HT1080 (cell line): ENCODE measurements at regions not wholly inside any gene's neighbourhood (a gene's known extent, or its start where the extent isn't known, plus 50 kb on each side); places are given as distances from the start of the nearest gene placed in this dataset.

ENCODE experiments used
- DNase-seq: peaks from one replicate; pipeline ENCODE4 v3.0.0-alpha.2; 2015; ENCODE audit warnings: low read depth

DNA sequence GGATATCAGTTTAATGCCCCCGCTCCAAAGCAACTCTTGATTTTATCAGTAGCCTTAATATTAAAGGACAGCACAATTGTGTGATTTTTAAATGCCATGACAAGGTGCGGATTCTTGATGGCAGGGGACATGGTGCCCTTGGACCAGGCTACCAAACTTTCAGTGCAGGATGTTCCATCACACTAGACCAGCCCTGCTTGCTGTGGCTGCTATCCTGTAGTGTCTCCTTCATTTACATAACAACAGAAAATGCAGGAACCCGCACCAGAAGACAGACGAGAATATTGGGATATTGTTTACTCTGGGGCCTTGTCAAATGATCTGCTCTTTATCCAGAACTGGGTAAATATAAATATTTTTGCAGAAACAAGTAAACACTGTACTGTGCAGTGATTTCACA, 229.3 kb upstream of the PKN2 start:
- no peak for DNase-seq

- DNase-seq = no peak
Measured at GRCh38 chr1:88455621-88456256, 228.3 kb upstream of the PKN2 start.

DNA sequence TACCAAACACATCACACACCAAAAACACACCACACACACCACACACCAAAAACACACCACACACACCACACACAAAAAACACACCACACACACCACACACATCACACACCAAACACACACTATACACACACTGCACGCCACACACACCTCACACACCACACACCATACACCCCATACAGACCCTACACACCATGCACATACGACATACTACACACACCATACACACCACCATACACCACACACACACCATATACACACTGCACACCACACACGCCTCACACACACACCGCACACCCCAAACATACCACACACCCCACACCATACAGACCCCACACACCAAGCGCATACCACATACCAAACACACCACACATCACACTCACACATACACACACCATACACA, 226.9 kb upstream of the PKN2 start:
- DNase-seq = no peak

DNA sequence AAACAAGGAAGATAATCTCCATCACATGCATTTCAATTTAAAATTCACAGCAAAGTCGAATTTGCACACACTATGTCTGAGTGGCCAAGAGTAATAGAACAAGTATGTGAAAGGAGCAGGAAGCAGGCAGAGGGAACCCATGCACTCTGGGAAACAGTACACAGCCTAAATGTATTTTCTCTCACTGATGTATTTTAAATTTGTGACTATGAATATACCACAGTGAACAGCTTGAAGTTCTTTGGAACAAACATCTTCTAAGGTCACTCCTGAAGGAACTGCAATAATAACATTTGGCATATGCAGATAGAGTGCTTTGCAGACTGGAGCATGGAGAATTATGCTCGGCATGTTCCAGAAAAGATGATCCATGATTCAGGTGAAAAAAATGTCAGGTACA, 223.1 kb upstream of the PKN2 start:
- no peak for DNase-seq

DNA sequence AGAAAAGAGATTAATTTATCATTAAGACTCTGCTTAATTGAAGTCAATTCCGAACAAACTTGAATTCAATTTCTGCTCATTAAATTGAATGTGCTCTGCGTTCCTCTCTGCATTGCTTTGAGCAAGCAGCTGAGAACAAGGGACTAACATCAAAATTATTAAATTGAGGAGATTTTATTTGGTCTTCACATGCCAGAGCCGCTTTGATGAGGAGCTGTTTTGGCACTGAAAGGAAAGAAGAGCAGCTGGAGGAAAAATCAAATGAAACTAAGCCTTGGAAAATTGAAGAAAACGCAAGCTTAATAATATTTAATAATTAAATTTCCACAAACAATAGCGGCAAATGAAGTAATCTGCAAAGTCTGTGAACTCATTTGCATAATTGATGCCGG, 222.0 kb upstream of the PKN2 start:
- DNase-seq = no peak

GRCh38 chr1:88462488-88463261, 221.4 kb upstream of the PKN2 start:
- DNase-seq = no peak

GRCh38 chr1:88463401-88463985, 220.6 kb upstream of the PKN2 start:
- DNase-seq = no peak

- no peak for DNase-seq
Measured at GRCh38 chr1:88466011-88466410, 218.1 kb upstream of the PKN2 start.

- no peak for DNase-seq
Measured at GRCh38 chr1:88466899-88467580, 217.0 kb upstream of the PKN2 start.

DNA sequence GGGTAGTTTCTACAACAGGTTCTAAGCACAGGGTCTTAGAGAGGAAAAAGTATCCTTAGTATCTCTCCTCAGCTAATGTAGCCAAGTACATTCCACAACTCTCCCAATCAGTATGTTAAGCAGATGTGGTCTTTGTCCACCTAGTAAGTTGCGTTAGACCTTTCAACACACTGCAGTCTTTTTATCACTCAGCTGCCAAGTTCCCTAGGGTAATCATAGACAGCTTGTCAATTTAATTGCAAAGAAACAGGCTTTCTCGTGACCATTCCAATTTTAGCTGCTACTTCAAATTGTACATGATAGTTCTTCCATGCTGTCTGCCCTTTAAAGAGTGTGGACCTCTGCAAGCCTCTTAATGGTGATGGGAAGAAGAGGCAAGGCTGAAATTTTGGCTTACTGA, 211.8 kb upstream of the PKN2 start:
- no peak for DNase-seq

- no peak for DNase-seq
Measured at GRCh38 chr1:88472714-88473113, 211.4 kb upstream of the PKN2 start.

DNA sequence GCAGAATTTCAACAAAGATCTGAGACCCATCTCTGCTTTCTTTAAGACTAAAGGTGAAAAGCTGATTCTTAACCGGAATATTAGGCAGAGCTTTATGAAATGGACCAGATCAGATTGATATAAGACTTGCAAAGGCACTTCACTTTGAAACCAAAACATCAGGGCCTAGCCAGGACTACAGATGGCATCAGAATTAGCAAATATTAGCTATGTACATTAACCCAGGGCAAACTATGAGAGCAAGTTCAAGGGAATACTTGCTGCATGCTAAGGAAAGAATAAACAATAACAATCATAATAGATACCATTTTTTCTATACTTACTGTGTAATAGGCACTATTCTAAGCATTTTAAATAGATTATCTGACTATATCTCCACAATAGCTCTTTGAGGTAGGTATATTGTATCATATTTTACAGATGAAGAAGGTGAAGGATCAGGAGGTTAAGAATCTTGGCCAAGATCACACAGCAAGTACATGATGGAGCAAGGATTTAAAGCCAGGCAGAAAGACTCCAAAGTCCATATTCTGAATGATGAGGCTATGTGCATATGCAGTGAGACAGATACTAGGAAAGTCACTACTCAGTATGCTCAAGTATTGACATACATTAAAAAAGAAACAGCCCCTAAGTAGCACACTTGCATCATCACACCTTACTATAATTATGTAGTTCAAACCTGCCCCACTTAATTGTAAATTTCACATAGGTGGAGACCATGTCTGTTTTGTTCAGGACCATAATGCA, 209.3 kb upstream of the PKN2 start:
- no peak for DNase-seq

DNA sequence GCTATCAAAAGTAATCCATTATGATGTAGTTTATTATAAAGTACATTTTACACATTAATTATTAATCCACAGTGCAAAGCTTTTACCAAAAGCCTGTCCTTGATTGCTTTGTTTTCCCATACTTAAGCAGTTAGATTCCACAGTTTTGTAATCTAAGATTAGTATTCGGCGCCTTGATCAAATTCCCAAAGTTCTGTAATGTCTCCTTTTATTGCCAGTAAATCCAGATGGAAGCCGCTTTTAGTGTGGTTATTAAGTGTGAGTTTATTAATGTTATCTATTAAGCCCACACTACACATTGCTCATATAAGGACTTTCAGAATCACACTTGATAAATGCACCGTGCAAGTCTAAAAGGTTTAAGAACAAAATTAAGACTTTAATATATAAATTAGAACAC, 199.2 kb upstream of the PKN2 start:
- DNase-seq = no peak

- DNase-seq = peak; percentile 29
Measured at GRCh38 chr1:88488237-88488636, 195.8 kb upstream of the PKN2 start.

DNA sequence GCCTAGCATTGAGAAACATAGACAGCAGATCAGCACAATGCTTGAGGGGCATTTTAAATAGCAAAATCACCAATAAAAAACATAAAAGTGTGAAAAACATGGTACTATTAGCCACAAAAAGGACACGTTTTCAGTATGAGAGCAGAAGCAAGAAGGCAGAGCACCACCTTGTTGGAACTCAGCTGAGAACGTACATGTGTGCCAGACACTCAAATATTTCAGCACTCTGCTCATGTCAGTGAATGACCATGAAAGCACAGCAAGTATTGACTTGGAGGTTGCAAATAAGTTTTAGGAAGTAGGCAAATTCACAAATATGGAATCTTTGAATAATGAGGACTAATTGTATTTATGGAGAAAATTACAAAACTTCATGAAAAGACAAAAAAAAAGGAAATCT, 193.4 kb upstream of the PKN2 start:
- no peak for DNase-seq

DNA sequence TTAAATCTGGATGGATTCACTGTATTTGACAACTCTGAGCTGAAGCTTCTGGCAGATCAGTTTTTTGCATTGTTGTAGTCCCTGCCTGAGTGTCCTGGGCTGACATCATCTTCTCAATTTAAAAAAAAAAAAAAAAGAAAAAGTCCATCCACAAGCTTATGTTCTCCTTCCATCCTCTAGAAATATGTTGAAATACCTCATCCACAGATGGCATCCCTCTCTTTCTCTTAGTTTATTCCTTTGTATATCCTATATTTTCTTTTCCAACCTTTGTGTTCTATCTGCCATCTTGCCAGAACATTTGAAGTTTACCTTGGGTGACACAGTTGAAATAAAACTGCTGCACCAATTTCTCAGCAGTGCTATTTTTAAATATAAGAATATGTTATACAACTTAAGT, 184.4 kb upstream of the PKN2 start:
- DNase-seq = no peak

DNA sequence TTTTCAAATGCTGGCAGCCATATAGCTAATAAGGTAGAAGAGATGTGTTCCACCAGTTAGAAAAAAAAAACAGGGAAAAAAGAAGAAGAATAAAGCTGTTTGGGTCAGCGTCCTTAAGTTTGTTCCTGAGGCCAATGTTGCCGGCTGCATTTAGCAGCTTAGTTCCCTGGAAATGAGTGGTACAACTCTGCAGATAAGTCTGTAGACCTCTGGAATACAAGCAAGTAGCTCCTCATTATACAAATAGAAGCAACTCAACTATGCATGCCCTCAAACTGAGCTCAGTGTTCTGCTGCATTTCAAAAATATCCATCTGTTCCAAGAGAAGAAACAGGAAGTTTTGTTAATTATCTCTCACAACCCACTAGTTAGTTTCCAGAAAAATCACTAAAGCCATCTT, 181.2 kb upstream of the PKN2 start:
- no peak for DNase-seq

DNA sequence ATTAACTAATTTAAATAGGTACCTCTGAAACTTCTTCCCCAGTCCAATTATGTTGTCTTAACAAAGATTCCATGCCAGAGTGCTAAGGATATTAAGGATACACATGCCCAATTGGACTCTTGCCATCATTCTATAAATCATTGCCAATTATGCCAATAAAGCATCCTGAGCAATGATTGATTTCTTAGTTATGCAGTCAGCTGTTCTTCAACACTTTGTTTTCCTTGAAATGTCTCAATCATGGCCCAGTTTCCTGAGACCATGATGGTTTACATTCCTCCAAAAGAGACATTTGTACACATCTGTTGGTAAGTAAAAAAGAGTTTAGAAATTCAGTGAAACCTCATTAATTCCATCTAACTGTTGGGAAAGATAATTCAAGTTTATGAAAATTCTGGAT, 180.4 kb upstream of the PKN2 start:
- no peak for DNase-seq

- no peak for DNase-seq
Measured at GRCh38 chr1:88504601-88505000, 179.5 kb upstream of the PKN2 start.

- DNase-seq = no peak
Measured at GRCh38 chr1:88509379-88509778, 174.7 kb upstream of the PKN2 start.

DNA sequence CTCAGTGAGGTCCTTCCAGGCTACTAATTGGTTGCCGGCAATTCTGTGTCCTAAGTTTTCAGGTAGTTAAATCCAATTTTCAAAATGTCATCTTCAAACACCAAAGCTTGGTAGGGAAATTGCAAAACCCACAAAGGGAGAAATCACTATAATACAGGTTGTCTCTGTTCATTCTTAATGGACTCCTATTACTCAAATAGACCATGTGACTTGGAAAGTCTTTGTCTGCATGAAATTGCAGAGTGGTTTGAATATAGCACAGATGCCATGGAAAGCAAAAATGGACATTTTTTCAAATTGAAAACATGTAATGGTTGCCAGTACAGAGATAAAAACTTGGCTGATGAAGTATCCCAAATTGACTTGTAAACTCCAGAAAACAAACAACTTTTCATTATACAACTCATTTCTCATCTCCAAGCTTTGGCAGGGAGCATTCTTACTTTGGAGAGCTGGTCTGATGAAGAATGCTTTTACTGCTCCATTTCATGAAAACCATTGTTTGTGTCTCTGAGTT, 169.5 kb upstream of the PKN2 start:
- DNase-seq = no peak
